Globus pallidus (tissue), 1 donor: ENCODE measurements at regions not wholly inside any gene's neighbourhood (a gene's known extent, or its start where the extent isn't known, plus 50 kb on each side); places are given as distances from the start of the nearest gene placed in this dataset.

ENCODE experiments used
- DNase-seq: peaks from one replicate; pipeline ENCODE4 v3.0.0-alpha.2; 2015; ENCODE audit warnings: low spot score

DNA sequence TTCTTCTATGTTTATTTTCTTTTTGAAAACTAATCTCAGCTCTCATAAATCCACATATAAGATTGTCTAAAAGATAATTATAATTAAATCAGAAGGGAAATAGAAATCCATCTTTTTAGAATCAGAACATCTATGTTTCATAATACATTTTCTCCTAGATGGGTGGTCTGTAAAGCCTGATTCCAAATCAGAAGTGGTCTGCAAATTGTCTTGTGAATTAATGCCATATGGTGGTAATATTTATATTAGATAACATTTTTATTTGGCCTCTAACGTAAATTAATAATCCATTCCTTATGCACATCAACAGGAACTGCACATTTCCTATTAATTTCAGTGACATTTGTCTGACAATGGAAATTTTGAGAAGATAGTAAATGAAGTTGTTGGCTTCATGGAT lies 52.8 kb upstream of the TBC1D5 start:
- DNase-seq = no peak

DNA sequence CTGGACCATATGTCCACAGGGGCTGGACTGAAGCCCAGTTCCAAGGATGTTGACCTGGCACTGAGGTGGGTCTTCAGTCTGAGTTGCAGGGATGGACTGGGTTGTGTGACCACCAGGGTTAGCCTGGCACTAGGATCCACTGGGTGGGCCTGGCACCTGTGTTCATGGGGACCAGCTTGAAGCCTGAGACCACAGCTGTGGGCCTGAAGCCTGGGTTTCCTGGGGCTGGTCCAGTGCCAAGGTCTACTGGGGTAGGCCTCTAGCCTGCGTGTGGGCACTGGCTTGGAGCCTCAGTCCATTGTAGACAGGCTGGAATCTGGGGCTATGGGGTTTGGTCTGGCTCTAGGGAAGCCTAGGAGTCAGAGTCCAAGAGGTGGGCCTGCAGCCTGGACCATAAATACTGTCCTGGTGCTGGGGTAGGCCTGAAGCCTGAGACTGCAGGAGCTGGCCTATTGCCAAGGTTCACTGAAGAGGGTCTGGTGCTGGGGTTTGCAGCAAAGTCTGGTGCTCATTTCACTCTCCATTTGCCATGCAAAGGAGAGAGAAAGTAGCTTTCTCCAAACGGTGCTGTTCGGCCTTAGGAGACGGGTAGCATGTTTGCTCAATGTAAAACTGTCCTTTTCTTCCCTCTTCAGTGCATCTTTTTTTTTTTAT lies 51.2 kb upstream of the TBC1D5 start:
- no peak for DNase-seq
